IMR-90 (cell line): ENCODE measurements at regions not wholly inside any gene's neighbourhood (a gene's known extent, or its start where the extent isn't known, plus 50 kb on each side); places are given as distances from the start of the nearest gene placed in this dataset.

Experiments used
- ATAC-seq: fragments of 200-7000 bp; cut with Tn5 transposase; 2 replicates; pipeline ENCODE4 v1.9.1; 2020; ENCODE audit warnings: low read depth, mild to moderate bottlenecking, moderate library complexity
- BruUV-seq: library from RNA; stranded (reverse); fragments of 400-500 nt; replicated peaks from 2 replicates; lab custom pipeline; 2021; lab: Mats Ljungman, UMichigan
- CTCF ChIA-PET: fragments of 300-600 bp; formaldehyde crosslinking; extraction: SDS; loops from one replicate; lab custom pipeline; 2021; ENCODE audit warnings: antibody characterized with exemption; lab: Yijun Ruan, JAX
- POLR2A ChIA-PET: fragments of 300-600 bp; sonication (Branson Sonifier 250); formaldehyde crosslinking; loops from one replicate; lab custom pipeline; 2022; ENCODE audit warnings: antibody characterized with exemption; ENCODE audit not compliant: unreplicated experiment; lab: Charles Lee
- DNase-seq: peaks from one replicate; pipeline ENCODE4 v3.0.0; 2013
- H2AFZ ChIP-seq: replicated peaks from 2 replicates; pipeline ENCODE3; 2013; ENCODE audit warnings: low read length, mild to moderate bottlenecking; ENCODE audit not compliant: poor library complexity
- H2AK5ac ChIP-seq: 2 replicates; pipeline ENCODE4 v1.6.1; 2013; ENCODE audit warnings: low read depth, low read length, inconsistent platforms
- H2AK9ac ChIP-seq: replicated peaks from 2 replicates; pipeline ENCODE3; 2013; ENCODE audit warnings: mild to moderate bottlenecking, low read depth, low read length, moderate library complexity; ENCODE audit not compliant: poor library complexity
- H2BK120ac ChIP-seq: 2 replicates; pipeline ENCODE4 v1.6.1; 2013; ENCODE audit warnings: low read depth, low read length, inconsistent platforms
- H2BK15ac ChIP-seq: 3 replicates; pipeline ENCODE4 v1.6.1; 2013; ENCODE audit warnings: low read depth, low read length, inconsistent platforms
- H2BK20ac ChIP-seq: 2 replicates; pipeline ENCODE4 v1.6.1; 2013; ENCODE audit warnings: low read depth, mild to moderate bottlenecking, inconsistent platforms, low read length, moderate library complexity
- H2BK5ac ChIP-seq: 2 replicates; pipeline ENCODE4 v1.6.1; 2013; ENCODE audit warnings: mild to moderate bottlenecking, low read depth, low read length, inconsistent platforms; ENCODE audit not compliant: poor library complexity, severe bottlenecking
- H3K14ac ChIP-seq: replicated peaks from 2 replicates; pipeline ENCODE4 v1.6.1; 2013; ENCODE audit warnings: low read depth, low read length, inconsistent platforms
- H3K18ac ChIP-seq: 2 replicates; pipeline ENCODE4 v1.6.1; 2013; ENCODE audit warnings: low read depth, low read length, control low read depth
- H3K23ac ChIP-seq: 2 replicates; pipeline ENCODE4 v1.6.1; 2013; ENCODE audit warnings: low read depth, low read length, inconsistent platforms
- H3K27ac ChIP-seq: 2 replicates; pipeline ENCODE4 v1.5.1; 2013; ENCODE audit warnings: mild to moderate bottlenecking, control low read depth, low read length; ENCODE audit not compliant: insufficient read depth
- H3K27me3 ChIP-seq: 2 replicates; pipeline ENCODE4 v1.6.1; 2013; ENCODE audit warnings: low read length; ENCODE audit not compliant: control insufficient read depth, insufficient read depth
- H3K36me3 ChIP-seq: 2 replicates; pipeline ENCODE4 v1.6.1; 2013; ENCODE audit warnings: low read length, mixed read lengths; ENCODE audit not compliant: control insufficient read depth, insufficient read depth
- H3K4ac ChIP-seq: 2 replicates; pipeline ENCODE4 v1.6.1; 2013; ENCODE audit warnings: low read depth, low read length, inconsistent platforms
- H3K4me1 ChIP-seq: 2 replicates; pipeline ENCODE4 v1.6.1; 2013; ENCODE audit warnings: low read length, mixed read lengths; ENCODE audit not compliant: control insufficient read depth, insufficient read depth
- H3K4me2 ChIP-seq: 2 replicates; pipeline ENCODE4 v1.6.1; 2013; ENCODE audit warnings: low read depth, mild to moderate bottlenecking, control low read depth, low read length, moderate library complexity
- H3K4me3 ChIP-seq: 2 replicates; pipeline ENCODE4 v1.5.1; 2013; ENCODE audit warnings: low read depth, mild to moderate bottlenecking, control low read depth, low read length, moderate library complexity; ENCODE audit not compliant: insufficient read depth
- H3K56ac ChIP-seq: 2 replicates; pipeline ENCODE4 v1.6.1; 2013; ENCODE audit warnings: low read length, inconsistent platforms; ENCODE audit not compliant: insufficient read depth; ENCODE audit errors: extremely low read depth
- H3K79me1 ChIP-seq, 2 experiments: 2 replicates each; pipeline ENCODE4 v1.6.1; 2013; ENCODE audit warnings: low read length in 2 of 2, inconsistent platforms in 1 of 2, low read depth in 1 of 2
- H3K9ac ChIP-seq: 2 replicates; pipeline ENCODE4 v1.6.1; 2013; ENCODE audit warnings: low read depth, low read length, control low read depth
- H3K9me1 ChIP-seq: 2 replicates; pipeline ENCODE4 v1.6.1; 2013; ENCODE audit warnings: low read length, inconsistent platforms; ENCODE audit not compliant: insufficient read depth
- H3K9me3 ChIP-seq: 2 replicates; pipeline ENCODE4 v1.6.1; 2013; ENCODE audit warnings: low read length; ENCODE audit not compliant: control insufficient read depth, insufficient read depth
- H4K20me1 ChIP-seq: 2 replicates; pipeline ENCODE4 v1.6.1; 2013; ENCODE audit warnings: low read length, inconsistent platforms; ENCODE audit not compliant: insufficient read depth
- H4K5ac ChIP-seq: 2 replicates; pipeline ENCODE4 v1.6.1; 2013; ENCODE audit warnings: mild to moderate bottlenecking, low read depth, low read length, control low read depth
- H4K8ac ChIP-seq, 2 experiments: 2 replicates each; pipeline ENCODE4 v1.6.1; 2013; ENCODE audit warnings: low read depth in 2 of 2, low read length in 2 of 2, control low read depth in 1 of 2, inconsistent platforms in 1 of 2
- H4K91ac ChIP-seq: 2 replicates; pipeline ENCODE4 v1.6.1; 2013; ENCODE audit warnings: low read depth, low read length, inconsistent platforms; ENCODE audit not compliant: insufficient read depth
- CEBPB ChIP-seq: IDR thresholded peaks from 2 replicates; pipeline ENCODE4 v1.6.1; 2012; ENCODE audit warnings: low read depth, low read length, improper control_type of control experiment
- CHD1 ChIP-seq: IDR thresholded peaks from 2 replicates; pipeline ENCODE4 v1.6.1; 2012; ENCODE audit warnings: low read depth, low read length, improper control_type of control experiment
- FOS ChIP-seq: fragments of 150-350 bp; IDR thresholded peaks from 2 replicates; pipeline ENCODE4 v1.6.1; 2016; ENCODE audit warnings: low read depth, low read length
- NFE2L2 ChIP-seq: fragments of 150-350 bp; IDR thresholded peaks from 2 replicates; pipeline ENCODE4 v1.6.1; 2016; ENCODE audit warnings: low read depth, mild to moderate bottlenecking, low read length
- RAD21 ChIP-seq: IDR thresholded peaks from 2 replicates; pipeline ENCODE4 v1.6.1; 2012; ENCODE audit warnings: low read length, improper control_type of control experiment
- RFX5 ChIP-seq: IDR thresholded peaks from 2 replicates; pipeline ENCODE4 v1.8.0; 2012; ENCODE audit warnings: low read depth, mild to moderate bottlenecking, low read length, moderate library complexity
- SMC3 ChIP-seq: fragments of 150-350 bp; IDR thresholded peaks from 2 replicates; pipeline ENCODE4 v1.6.1; 2016; ENCODE audit warnings: low read depth, mild to moderate bottlenecking, antibody characterized with exemption, low read length, moderate library complexity
- WGBS, 2 experiments: methylation state at CpG; one replicate each; pipeline versions ENCODE4 v1.1.5 to v1.1.7; 2013; ENCODE audit warnings: missing lambda C conversion rate in 2 of 2; ENCODE audit not compliant: insufficient read length in 1 of 2; ENCODE audit errors: extremely low coverage in 2 of 2; 5-methylcytosine and 5-hydroxymethylcytosine counted together
- dilution Hi-C: fragments of 300-500 bp; cut with HindIII; formaldehyde crosslinking; loops from one replicate; pipeline ENCODE4 v1.14.3; 2018; ENCODE audit warnings: low sequenced_read_pairs; ENCODE audit not compliant: unreplicated experiment
- in situ Hi-C: fragments of 300-500 bp; cut with MboI; formaldehyde crosslinking; loops from 3 replicates; pipeline ENCODE4 v1.14.3; 2019; ENCODE audit warnings: low sequenced_read_pairs, inconsistent platforms, mixed read lengths
- intact Hi-C: fragments of 100-400 bp; cut with micrococcal nuclease; formaldehyde crosslinking; loops from 2 replicates; pipeline ENCODE4 v1.10.0; 2022
- TF ChIP-seq, protein P1 (sequence below): conservative IDR thresholded peaks from 2 replicates; pipeline ENCODE4 v1.5.1; 2012; ENCODE audit warnings: mild to moderate bottlenecking, low read depth, low read length, improper control_type of control experiment
- TF ChIP-seq, protein P2 (sequence below): fragments of 150-350 bp; IDR thresholded peaks from 2 replicates; pipeline ENCODE4 v1.6.1; 2017; ENCODE audit warnings: mild to moderate bottlenecking, antibody characterized with exemption, low read length, low read depth

GRCh38 chr6:141610741-141611140, 522.0 kb upstream of the GJE1 start:
- no peak overlapping the region for H3K4ac ChIP-seq
- no peak overlapping the region for H2AFZ ChIP-seq
- no peak overlapping the region for H2AK9ac ChIP-seq
- WGBS, 2 experiments, result no CpG with 5 or more reads among the region's 5 CpGs
- ATAC-seq (peak; percentile 60; the same call in 1 of the 2 replicates), DNase-seq (peak; percentile 51)
- H4K5ac ChIP-seq, result no peak overlapping the region
- H3K14ac ChIP-seq, result no peak overlapping the region
- H3K23ac ChIP-seq, result no peak overlapping the region
- H2BK5ac ChIP-seq, result no peak overlapping the region
- no peak overlapping the region for H2BK15ac ChIP-seq
- H2AK5ac ChIP-seq, result no peak overlapping the region
- no peak overlapping the region for H3K27ac ChIP-seq
- no peak overlapping the region for H4K91ac ChIP-seq
- H3K4me1 ChIP-seq, result no peaks in the 10 kb centered on the region
- H2BK120ac ChIP-seq, result no peak overlapping the region
- intact Hi-C loops, result no loop called here
- H3K9me3 ChIP-seq, result peaks cover 4% of the 10 kb centered on the region; the same call in 1 of the 2 replicates
- no TSS peak for BruUV-seq
- ChIA-PET CTCF (interaction anchor here (1.1 kb wide), 1 partner anchor 15 kb away, joined by 3 read pairs; no protein-coding TSS in a partner anchor), POLR2A (no interaction called here)
- H2BK20ac ChIP-seq, result no peak overlapping the region
- no peaks in the 10 kb centered on the region for H3K27me3 ChIP-seq
- H3K4me3 ChIP-seq, result no peak overlapping the region
- in situ Hi-C loops, result no loop called here
- H3K56ac ChIP-seq, result no peak overlapping the region
- no peak overlapping the region for H4K8ac ChIP-seq
- H3K79me1 ChIP-seq, result no peaks in the 10 kb centered on the region
- TF ChIP-seq SMC3, result peak; percentile 26; the same call in 1 of the 2 replicates
- no peak for TF ChIP-seq FOS
- 0 out of 2 replicates have a peak, but pooled peaks have one; percentile 6 for TF ChIP-seq RAD21
- TF ChIP-seq CEBPB, result no peak
- no peak for TF ChIP-seq CHD1
- TF ChIP-seq, protein P1, sequence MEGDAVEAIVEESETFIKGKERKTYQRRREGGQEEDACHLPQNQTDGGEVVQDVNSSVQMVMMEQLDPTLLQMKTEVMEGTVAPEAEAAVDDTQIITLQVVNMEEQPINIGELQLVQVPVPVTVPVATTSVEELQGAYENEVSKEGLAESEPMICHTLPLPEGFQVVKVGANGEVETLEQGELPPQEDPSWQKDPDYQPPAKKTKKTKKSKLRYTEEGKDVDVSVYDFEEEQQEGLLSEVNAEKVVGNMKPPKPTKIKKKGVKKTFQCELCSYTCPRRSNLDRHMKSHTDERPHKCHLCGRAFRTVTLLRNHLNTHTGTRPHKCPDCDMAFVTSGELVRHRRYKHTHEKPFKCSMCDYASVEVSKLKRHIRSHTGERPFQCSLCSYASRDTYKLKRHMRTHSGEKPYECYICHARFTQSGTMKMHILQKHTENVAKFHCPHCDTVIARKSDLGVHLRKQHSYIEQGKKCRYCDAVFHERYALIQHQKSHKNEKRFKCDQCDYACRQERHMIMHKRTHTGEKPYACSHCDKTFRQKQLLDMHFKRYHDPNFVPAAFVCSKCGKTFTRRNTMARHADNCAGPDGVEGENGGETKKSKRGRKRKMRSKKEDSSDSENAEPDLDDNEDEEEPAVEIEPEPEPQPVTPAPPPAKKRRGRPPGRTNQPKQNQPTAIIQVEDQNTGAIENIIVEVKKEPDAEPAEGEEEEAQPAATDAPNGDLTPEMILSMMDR, result peak; percentile 43
- TF ChIP-seq, protein P2, sequence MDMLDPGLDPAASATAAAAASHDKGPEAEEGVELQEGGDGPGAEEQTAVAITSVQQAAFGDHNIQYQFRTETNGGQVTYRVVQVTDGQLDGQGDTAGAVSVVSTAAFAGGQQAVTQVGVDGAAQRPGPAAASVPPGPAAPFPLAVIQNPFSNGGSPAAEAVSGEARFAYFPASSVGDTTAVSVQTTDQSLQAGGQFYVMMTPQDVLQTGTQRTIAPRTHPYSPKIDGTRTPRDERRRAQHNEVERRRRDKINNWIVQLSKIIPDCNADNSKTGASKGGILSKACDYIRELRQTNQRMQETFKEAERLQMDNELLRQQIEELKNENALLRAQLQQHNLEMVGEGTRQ, result no peak
- no peak for TF ChIP-seq NFE2L2
- no peak for TF ChIP-seq RFX5
- H3K18ac ChIP-seq, result no peak overlapping the region
- H3K36me3 ChIP-seq, result no peaks in the 10 kb centered on the region
- H4K20me1 ChIP-seq, result no peaks in the 10 kb centered on the region
- H3K9me1 ChIP-seq, result no peaks in the 10 kb centered on the region
- no peak overlapping the region for H3K4me2 ChIP-seq
- H3K9ac ChIP-seq, result no peak overlapping the region
- dilution Hi-C loops, result no loop called here
